DND-41 (cell line): ENCODE measurements at regions not wholly inside any gene's neighbourhood (a gene's known extent, or its start where the extent isn't known, plus 50 kb on each side); places are given as distances from the start of the nearest gene placed in this dataset.

ENCODE experiments used
- ATAC-seq: fragments of 200-7000 bp; cut with Tn5 transposase; 3 replicates; pipeline ENCODE4 v1.9.1; 2021; ENCODE audit warnings: low read depth; ENCODE audit not compliant: insufficient read depth
- DNase-seq: peaks from one replicate; pipeline ENCODE4 v3.0.0-alpha.2; 2020
- H2AFZ ChIP-seq: 2 replicates; pipeline ENCODE4 v1.6.0; 2012; ENCODE audit warnings: low read depth, low read length
- H3K27ac ChIP-seq: 2 replicates; pipeline ENCODE4 v1.5.1; 2012; ENCODE audit warnings: low read length, inconsistent platforms
- H3K27me3 ChIP-seq: fragments of 200-600 bp; sonication (generic); 2 replicates; pipeline ENCODE4 v1.6.0; 2012; ENCODE audit warnings: low read length, mild to moderate bottlenecking, inconsistent platforms; ENCODE audit not compliant: insufficient read depth, poor library complexity
- H3K36me3 ChIP-seq: 2 replicates; pipeline ENCODE4 v1.5.1; 2012; ENCODE audit warnings: low read length, inconsistent platforms; ENCODE audit not compliant: insufficient read depth
- H3K4me1 ChIP-seq: 2 replicates; pipeline ENCODE4 v1.5.1; 2012; ENCODE audit warnings: mild to moderate bottlenecking, low read length; ENCODE audit not compliant: insufficient read depth
- H3K4me2 ChIP-seq: 2 replicates; pipeline ENCODE4 v1.6.0; 2012; ENCODE audit warnings: mild to moderate bottlenecking, moderate library complexity, low read length, inconsistent platforms; ENCODE audit not compliant: insufficient read depth
- H3K4me3 ChIP-seq, 2 experiments: fragments of 200-600 bp in 1 of 2; shearing (Covaris generic) in 1 of 2; 2 replicates each; pipeline ENCODE4 v1.5.1; 2012 to 2016; ENCODE audit warnings: inconsistent platforms in 2 of 2, low read length in 2 of 2, mild to moderate bottlenecking in 2 of 2, low read depth in 1 of 2, moderate library complexity in 1 of 2
- H3K79me2 ChIP-seq: 2 replicates; pipeline ENCODE4 v1.6.0; 2012; ENCODE audit warnings: low read length, inconsistent platforms; ENCODE audit not compliant: insufficient read depth
- H3K9ac ChIP-seq: 2 replicates; pipeline ENCODE4 v1.6.0; 2012; ENCODE audit warnings: low read depth, mild to moderate bottlenecking, inconsistent platforms, low read length, moderate library complexity
- H3K9me3 ChIP-seq: 2 replicates; pipeline ENCODE4 v1.5.1; 2012; ENCODE audit warnings: low read length, moderate library complexity, mild to moderate bottlenecking, inconsistent platforms; ENCODE audit not compliant: insufficient read depth, severe bottlenecking
- H4K20me1 ChIP-seq: 2 replicates; pipeline ENCODE4 v1.6.0; 2012; ENCODE audit warnings: low read length; ENCODE audit not compliant: insufficient read depth
- CTCF ChIP-seq: IDR thresholded peaks from 2 replicates; pipeline ENCODE4 v1.5.1; 2012; ENCODE audit warnings: borderline replicate concordance, low read length, moderate library complexity, mild to moderate bottlenecking; ENCODE audit not compliant: poor library complexity, severe bottlenecking; ENCODE audit errors: extremely low read depth
- EZH2 ChIP-seq: IDR thresholded peaks from 3 replicates; pipeline ENCODE4 v1.6.1; 2012; ENCODE audit warnings: borderline replicate concordance, low read depth, mild to moderate bottlenecking, moderate library complexity, low read length, inconsistent platforms; ENCODE audit not compliant: severe bottlenecking

DNA sequence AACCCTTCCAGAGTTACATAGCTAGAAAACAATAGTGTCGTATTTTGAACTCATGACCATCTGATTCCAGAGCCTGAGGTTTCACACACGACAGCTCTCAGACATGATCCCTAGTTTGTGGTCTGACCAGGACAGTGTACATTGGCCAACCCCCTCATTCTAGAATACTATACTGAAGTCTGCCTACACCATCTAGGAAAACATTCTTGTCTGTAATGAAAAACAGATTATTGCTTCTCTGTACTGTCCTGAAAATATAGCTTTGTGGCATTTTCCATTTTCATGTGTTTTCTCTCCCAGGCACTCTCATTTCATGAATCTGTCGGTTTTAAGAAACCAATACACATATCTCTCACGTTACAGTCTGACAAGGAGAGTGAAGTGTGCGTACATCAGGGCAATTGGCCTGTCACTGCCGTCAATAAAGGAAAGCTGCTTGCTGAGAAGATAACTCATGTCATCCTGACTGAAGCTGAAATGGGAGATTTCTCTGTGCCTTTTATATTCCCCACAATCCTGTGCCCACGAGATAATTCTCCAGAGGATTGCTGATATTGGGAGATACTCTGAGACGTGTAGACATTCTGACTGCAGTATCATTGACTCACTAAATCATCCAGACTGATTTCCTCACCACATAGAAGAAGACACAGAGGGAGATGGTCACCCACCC is 585.6 kb downstream of the PLPP3 start:
- Histone ChIP-seq H3K4me1 (no peaks in the 10 kb centered on the region), H3K36me3 (no peaks in the 10 kb centered on the region), H3K9ac (no peak overlapping the region), H3K79me2 (no peaks in the 10 kb centered on the region), H3K4me3 (no peak overlapping the region), H2AFZ (no peak overlapping the region), H3K9me3 (peaks cover 6% of the 10 kb centered on the region), H4K20me1 (no peaks in the 10 kb centered on the region), H3K4me2 (no peak overlapping the region), H3K27ac (no peak overlapping the region), H3K27me3 (no peaks in the 10 kb centered on the region)
- ATAC-seq, result no peak
- no peak for TF ChIP-seq CTCF
- TF ChIP-seq EZH2, result no peak
- no peak for DNase-seq

DNA sequence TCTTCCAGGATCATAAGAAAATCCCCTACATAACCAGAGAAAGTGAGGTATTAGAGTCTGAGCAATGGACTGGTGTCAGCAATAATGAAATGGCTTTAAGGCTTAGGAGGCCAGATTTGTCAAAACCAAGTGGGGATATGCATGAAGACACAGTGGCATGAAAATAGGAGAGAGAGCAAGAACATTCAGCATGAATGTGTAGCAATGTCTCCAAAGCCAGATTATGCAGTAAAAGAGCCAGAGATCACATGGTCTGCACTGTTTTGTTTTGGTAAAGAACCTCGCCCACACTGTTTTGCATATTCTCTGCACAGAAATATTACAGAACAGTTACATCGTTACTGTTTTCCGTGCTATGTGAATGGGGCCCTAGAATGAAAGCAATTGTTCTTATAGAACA is 589.4 kb downstream of the PLPP3 start:
- no peak overlapping the region for H3K4me3 ChIP-seq
- ATAC-seq (no peak), DNase-seq (no peak)
- no peaks in the 10 kb centered on the region for H3K79me2 ChIP-seq
- H3K4me1 ChIP-seq, result no peaks in the 10 kb centered on the region
- TF ChIP-seq EZH2 (no peak), CTCF (no peak)
- H3K9me3 ChIP-seq, result peaks cover under 1% of the 10 kb centered on the region
- H3K4me2 ChIP-seq, result no peak overlapping the region
- no peaks in the 10 kb centered on the region for H3K27me3 ChIP-seq
- no peaks in the 10 kb centered on the region for H4K20me1 ChIP-seq
- H3K9ac ChIP-seq, result no peak overlapping the region
- H3K36me3 ChIP-seq, result no peaks in the 10 kb centered on the region
- H2AFZ ChIP-seq, result 0 out of 2 replicates have a peak overlapping the region, but pooled peaks have one; percentile 17
- H3K27ac ChIP-seq, result no peak overlapping the region

- H3K27ac ChIP-seq, result no peak overlapping the region
- DNase-seq (no peak), ATAC-seq (no peak)
Measured at GRCh38 chr1:55988963-55989452, 590.4 kb downstream of the PLPP3 start.

More at GRCh38 chr1:55988963-55989452, 590.4 kb downstream of the PLPP3 start:
- H3K27me3 ChIP-seq, result no peaks in the 10 kb centered on the region
- H3K4me1 ChIP-seq, result no peaks in the 10 kb centered on the region
- no peak for TF ChIP-seq CTCF
- TF ChIP-seq EZH2, result no peak
- H3K4me3 ChIP-seq, result no peak overlapping the region
- H3K9me3 ChIP-seq, result no peaks in the 10 kb centered on the region
- H3K79me2 ChIP-seq, result no peaks in the 10 kb centered on the region
- no peak overlapping the region for H2AFZ ChIP-seq
- no peak overlapping the region for H3K4me2 ChIP-seq
- no peak overlapping the region for H3K9ac ChIP-seq
- no peaks in the 10 kb centered on the region for H3K36me3 ChIP-seq
- no peaks in the 10 kb centered on the region for H4K20me1 ChIP-seq
